Fibroblast of pulmonary artery (primary cell): ENCODE measurements at regions not wholly inside any gene's neighbourhood (a gene's known extent, or its start where the extent isn't known, plus 50 kb on each side); places are given as distances from the start of the nearest gene placed in this dataset.

Source experiments
- DNase-seq: peaks from one replicate; pipeline ENCODE4 v3.0.0-alpha.2; 2010; ENCODE audit warnings: low read depth
- H3K4me3 ChIP-seq: replicated peaks from 2 replicates; pipeline ENCODE4 v1.5.1; 2011; ENCODE audit warnings: low read depth, mild to moderate bottlenecking, control low read depth, low read length, moderate library complexity
- CTCF ChIP-seq: IDR thresholded peaks from 2 replicates; pipeline ENCODE4 v1.5.1; 2011; ENCODE audit warnings: mild to moderate bottlenecking, control low read depth, low read length, inconsistent platforms; ENCODE audit errors: missing control alignments

- H3K4me3 ChIP-seq, result no peak overlapping the region
- TF ChIP-seq CTCF, result no peak
- DNase-seq, result no peak
Observed at GRCh38 chr2:78568782-78569373, 456.6 kb upstream of the REG3G start.

GRCh38 chr2:78576409-78576808 is 449.1 kb upstream of the REG3G start:
- TF ChIP-seq CTCF, result no peak
- no peak for DNase-seq
- no peak overlapping the region for H3K4me3 ChIP-seq

- DNase-seq, result no peak
- no peak for TF ChIP-seq CTCF
- no peak overlapping the region for H3K4me3 ChIP-seq
Observed at GRCh38 chr2:78585871-78586270, 439.6 kb upstream of the REG3G start.

GRCh38 chr2:78586316-78586715 is 439.2 kb upstream of the REG3G start:
- TF ChIP-seq CTCF, result no peak
- no peak for DNase-seq
- no peak overlapping the region for H3K4me3 ChIP-seq

- no peak for DNase-seq
- H3K4me3 ChIP-seq, result no peak overlapping the region
- TF ChIP-seq CTCF, result no peak
Observed at GRCh38 chr2:78589871-78590270, 435.6 kb upstream of the REG3G start.

- TF ChIP-seq CTCF, result no peak
- DNase-seq, result no peak
- H3K4me3 ChIP-seq, result no peak overlapping the region
Observed at GRCh38 chr2:78592491-78592890, 433.0 kb upstream of the REG3G start.

GRCh38 chr2:78601113-78601512 is 424.4 kb upstream of the REG3G start:
- DNase-seq, result no peak
- no peak for TF ChIP-seq CTCF
- no peak overlapping the region for H3K4me3 ChIP-seq
